Lower leg skin (tissue), 3 donors: ENCODE measurements at regions not wholly inside any gene's neighbourhood (a gene's known extent, or its start where the extent isn't known, plus 50 kb on each side); places are given as distances from the start of the nearest gene placed in this dataset.

Experiments used
- CTCF ChIP-seq, 3 donors: fragments of 450-650 bp; IDR thresholded peaks; one replicate each; pipeline ENCODE4 v1.5.1; 2016; ENCODE audit warnings: antibody characterized with exemption in 3 of 3, mild to moderate bottlenecking in 3 of 3, moderate library complexity in 2 of 3
- POLR2A ChIP-seq, 2 donors: fragments of 450-650 bp; IDR thresholded peaks; one replicate each; pipeline ENCODE4 v1.6.1; 2016 to 2017; ENCODE audit warnings: antibody characterized with exemption in 2 of 2, mild to moderate bottlenecking in 1 of 2, moderate library complexity in 1 of 2

- TF ChIP-seq CTCF (IDR thresholded peaks at IDR 0.05) (no peak), POLR2A (IDR thresholded peaks at IDR 0.05) (no peak)
Observed at GRCh38 chr2:107013884-107014283, 127.9 kb upstream of the ST6GAL2 start.
